RWPE2 (cell line): ENCODE measurements at regions not wholly inside any gene's neighbourhood (a gene's known extent, or its start where the extent isn't known, plus 50 kb on each side); places are given as distances from the start of the nearest gene placed in this dataset.

Source experiments
- ATAC-seq: fragments of 200-7000 bp; cut with Tn5 transposase; 3 replicates; pipeline ENCODE4 v1.9.1; 2021; ENCODE audit warnings: low read depth
- DNase-seq: peaks from one replicate; pipeline ENCODE4 v3.0.0-alpha.2; 2020; ENCODE audit warnings: low spot score
- H3K27ac ChIP-seq: fragments of 450-650 bp; 2 replicates; pipeline ENCODE4 v1.5.1; 2017; ENCODE audit warnings: mild to moderate bottlenecking; ENCODE audit not compliant: poor library complexity, severe bottlenecking
- H3K27me3 ChIP-seq: fragments of 250-450 bp; sonication (Bioruptor Pico); 2 replicates; pipeline ENCODE4 v1.5.1; 2021; ENCODE audit warnings: mild to moderate bottlenecking, moderate library complexity; ENCODE audit not compliant: insufficient read depth, poor library complexity, severe bottlenecking
- H3K36me3 ChIP-seq: fragments of 250-450 bp; sonication (Bioruptor Pico); 2 replicates; pipeline ENCODE4 v1.5.1; 2020; ENCODE audit warnings: low read depth, mild to moderate bottlenecking, moderate library complexity
- H3K4me1 ChIP-seq: fragments of 250-450 bp; sonication (Bioruptor Pico); 2 replicates; pipeline ENCODE4 v1.5.1; 2021; ENCODE audit warnings: mild to moderate bottlenecking, moderate library complexity; ENCODE audit not compliant: insufficient read depth, poor library complexity, severe bottlenecking
- H3K4me3 ChIP-seq: fragments of 250-450 bp; sonication (Bioruptor Pico); 2 replicates; pipeline ENCODE4 v1.5.1; 2021; ENCODE audit warnings: mild to moderate bottlenecking, moderate library complexity; ENCODE audit not compliant: severe bottlenecking
- H3K9me3 ChIP-seq: fragments of 250-450 bp; sonication (Bioruptor Pico); 2 replicates; pipeline ENCODE4 v1.5.1; 2021; ENCODE audit warnings: mild to moderate bottlenecking, moderate library complexity; ENCODE audit not compliant: severe bottlenecking
- CTCF ChIP-seq: fragments of 450-650 bp; IDR thresholded peaks from one replicate; pipeline ENCODE4 v1.5.1; 2017; ENCODE audit warnings: mild to moderate bottlenecking, moderate library complexity; ENCODE audit not compliant: poor library complexity, severe bottlenecking

- H3K4me3 ChIP-seq: no peak overlapping the region
- H3K27ac ChIP-seq: peak overlapping the region; percentile 98
- peak; percentile 81 for ATAC-seq
Measured at GRCh38 chr5:34585601-34586104, 70.5 kb upstream of the RAI14 start.

GRCh38 chr5:34586117-34586885, 69.8 kb upstream of the RAI14 start:
- H3K27me3 ChIP-seq: no peaks in the 10 kb centered on the region
- peaks cover 46% of the 10 kb centered on the region for H3K4me1 ChIP-seq
- no peaks in the 10 kb centered on the region for H3K9me3 ChIP-seq
- H3K27ac ChIP-seq: peak overlapping the region; percentile 98
- DNase-seq (no peak), ATAC-seq (peak; percentile 81)
- no peak for TF ChIP-seq CTCF
- no peak overlapping the region for H3K4me3 ChIP-seq
- H3K36me3 ChIP-seq: no peaks in the 10 kb centered on the region

More at GRCh38 chr5:34585601-34586104, 70.5 kb upstream of the RAI14 start:
- H3K27me3 ChIP-seq: no peaks in the 10 kb centered on the region
- no peak for TF ChIP-seq CTCF
- H3K4me1 ChIP-seq: peaks cover 46% of the 10 kb centered on the region
- no peak for DNase-seq
- H3K9me3 ChIP-seq: no peaks in the 10 kb centered on the region
- H3K36me3 ChIP-seq: no peaks in the 10 kb centered on the region

DNA sequence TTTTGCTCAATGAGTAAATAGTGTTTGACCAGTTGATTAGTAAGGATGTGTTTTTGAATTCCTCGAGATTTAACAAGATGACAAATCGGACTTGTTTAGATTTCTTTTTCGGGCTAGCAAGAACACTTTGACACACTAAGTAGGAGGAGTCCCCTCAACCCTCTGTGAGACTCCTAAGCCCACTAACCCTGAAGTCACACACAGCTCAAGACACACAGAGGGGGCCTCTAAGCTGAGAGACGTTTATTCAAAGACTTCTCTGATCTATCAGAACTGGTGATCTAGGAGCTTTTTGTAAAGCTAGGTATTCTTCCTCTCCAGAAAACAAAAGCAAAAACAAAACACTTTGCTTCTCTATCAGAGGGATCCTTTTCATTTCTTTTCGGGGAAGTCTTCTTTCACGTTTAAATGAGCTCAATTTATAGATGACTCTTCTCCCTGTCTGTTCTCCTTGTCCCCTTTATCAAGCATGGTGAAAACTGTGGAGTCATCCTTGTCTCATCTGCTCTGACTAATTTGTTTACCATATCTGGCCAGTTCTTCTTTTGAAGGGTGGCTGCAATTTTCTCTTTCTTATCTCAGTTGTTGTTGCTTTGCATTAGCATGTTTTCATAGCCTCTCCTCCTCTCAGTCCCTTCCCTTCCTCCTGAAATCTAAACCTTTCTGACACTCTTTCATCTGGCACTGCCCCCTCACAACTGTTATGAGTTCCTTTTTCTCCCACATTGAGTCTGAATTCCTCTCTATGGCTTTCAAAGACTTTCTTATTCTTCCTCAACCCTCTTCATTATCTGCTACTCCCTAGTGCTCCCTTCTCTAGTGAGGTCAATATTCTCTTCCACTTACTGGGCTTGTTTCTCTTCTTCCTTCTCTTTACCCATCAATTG, 68.5 kb upstream of the RAI14 start:
- DNase-seq: no peak
- Histone ChIP-seq H3K4me3 (no peak overlapping the region), H3K27ac (peak overlapping the region; percentile 98)

DNA sequence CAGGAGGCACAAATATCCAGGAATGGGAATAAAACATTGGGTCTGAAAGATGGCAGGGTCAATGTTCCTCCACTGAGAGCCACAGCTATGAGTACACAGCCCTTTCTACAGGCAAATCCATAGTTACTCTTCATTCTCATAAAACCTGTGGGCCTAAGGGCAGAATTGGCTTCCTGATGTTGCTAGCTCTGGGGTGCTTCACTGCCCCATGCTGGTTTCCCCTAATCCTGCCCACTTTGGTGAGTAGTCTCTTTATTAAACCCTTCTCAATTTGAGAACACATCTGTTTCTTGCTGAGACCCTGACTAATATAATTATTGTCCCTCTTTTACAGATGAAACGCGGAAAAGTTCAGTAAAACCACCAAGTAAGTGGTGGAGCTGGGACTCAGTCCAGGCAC, 66.3 kb upstream of the RAI14 start:
- H3K9me3 ChIP-seq: no peaks in the 10 kb centered on the region
- H3K27me3 ChIP-seq: no peaks in the 10 kb centered on the region
- ATAC-seq (no peak), DNase-seq (no peak)
- peaks cover 32% of the 10 kb centered on the region for H3K4me1 ChIP-seq
- no peak overlapping the region for H3K27ac ChIP-seq
- H3K4me3 ChIP-seq: no peak overlapping the region
- no peak for TF ChIP-seq CTCF
- no peaks in the 10 kb centered on the region for H3K36me3 ChIP-seq

More for the DNA sequence above, 68.5 kb upstream of the RAI14 start:
- H3K36me3 ChIP-seq: no peaks in the 10 kb centered on the region
- no peaks in the 10 kb centered on the region for H3K9me3 ChIP-seq
- no peaks in the 10 kb centered on the region for H3K27me3 ChIP-seq
- H3K4me1 ChIP-seq: peaks cover 46% of the 10 kb centered on the region
- no peak; the same call in 2 of the 3 replicates for ATAC-seq
- TF ChIP-seq CTCF: no peak
